ENCODE measurements at regions not wholly inside any gene's neighbourhood (a gene's known extent, or its start where the extent isn't known, plus 50 kb on each side); places are given as distances from the start of the nearest gene placed in this dataset.
"Not testable (repeated sequence)": the region's sequence is repeated elsewhere in the genome, so short reads cannot be mapped to it uniquely, and the experiment has no call there.

DNA sequence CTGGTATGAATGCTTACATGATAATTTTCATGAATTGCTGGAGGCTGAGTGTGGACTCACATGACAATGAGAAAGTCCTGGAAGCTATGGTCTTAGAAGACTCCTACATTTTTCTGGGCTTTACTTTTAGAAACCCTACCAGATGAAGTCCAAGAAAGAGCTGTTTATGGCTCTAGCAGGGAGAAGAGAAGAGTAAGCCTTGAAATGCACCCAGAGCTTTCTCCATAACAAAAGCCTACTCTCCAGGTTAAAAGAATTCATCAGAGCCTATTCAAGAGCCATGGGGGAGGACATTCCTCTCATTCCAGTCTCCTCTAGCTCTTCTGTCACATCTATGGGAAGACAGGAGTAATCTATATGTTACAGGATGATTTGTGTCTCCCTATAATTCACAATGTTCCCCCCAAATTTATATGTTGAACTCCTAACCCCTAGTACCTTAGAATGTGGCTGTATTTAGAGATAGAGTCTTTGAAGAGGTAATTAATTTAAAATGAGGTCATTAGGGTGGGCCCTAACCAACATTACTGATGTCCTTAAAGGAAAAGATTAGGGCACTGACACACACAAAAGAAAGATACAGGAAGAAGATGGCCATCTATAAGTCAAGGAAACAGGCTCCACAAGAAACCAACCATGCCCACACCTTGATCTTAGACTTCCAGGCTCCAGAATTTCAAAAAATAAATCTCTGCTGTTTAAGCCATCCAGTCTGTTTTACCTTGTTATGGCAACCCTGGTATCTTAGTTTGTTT lies 193.8 kb upstream of the PTER start:
- no peak overlapping the region for H3K4me3 ChIP-seq (ENCODE audit: low read depth, low read length)
- DNase-seq (ENCODE audit: low read depth, low spot score), result no peak
- TF ChIP-seq, protein P1, sequence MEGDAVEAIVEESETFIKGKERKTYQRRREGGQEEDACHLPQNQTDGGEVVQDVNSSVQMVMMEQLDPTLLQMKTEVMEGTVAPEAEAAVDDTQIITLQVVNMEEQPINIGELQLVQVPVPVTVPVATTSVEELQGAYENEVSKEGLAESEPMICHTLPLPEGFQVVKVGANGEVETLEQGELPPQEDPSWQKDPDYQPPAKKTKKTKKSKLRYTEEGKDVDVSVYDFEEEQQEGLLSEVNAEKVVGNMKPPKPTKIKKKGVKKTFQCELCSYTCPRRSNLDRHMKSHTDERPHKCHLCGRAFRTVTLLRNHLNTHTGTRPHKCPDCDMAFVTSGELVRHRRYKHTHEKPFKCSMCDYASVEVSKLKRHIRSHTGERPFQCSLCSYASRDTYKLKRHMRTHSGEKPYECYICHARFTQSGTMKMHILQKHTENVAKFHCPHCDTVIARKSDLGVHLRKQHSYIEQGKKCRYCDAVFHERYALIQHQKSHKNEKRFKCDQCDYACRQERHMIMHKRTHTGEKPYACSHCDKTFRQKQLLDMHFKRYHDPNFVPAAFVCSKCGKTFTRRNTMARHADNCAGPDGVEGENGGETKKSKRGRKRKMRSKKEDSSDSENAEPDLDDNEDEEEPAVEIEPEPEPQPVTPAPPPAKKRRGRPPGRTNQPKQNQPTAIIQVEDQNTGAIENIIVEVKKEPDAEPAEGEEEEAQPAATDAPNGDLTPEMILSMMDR (IDR thresholded peaks at IDR 0.05; ENCODE audit: low read depth, low read length), result no peak
- in situ Hi-C loops (cut with HindIII; ENCODE audit: low sequenced_read_pairs), result no loop called here

DNA sequence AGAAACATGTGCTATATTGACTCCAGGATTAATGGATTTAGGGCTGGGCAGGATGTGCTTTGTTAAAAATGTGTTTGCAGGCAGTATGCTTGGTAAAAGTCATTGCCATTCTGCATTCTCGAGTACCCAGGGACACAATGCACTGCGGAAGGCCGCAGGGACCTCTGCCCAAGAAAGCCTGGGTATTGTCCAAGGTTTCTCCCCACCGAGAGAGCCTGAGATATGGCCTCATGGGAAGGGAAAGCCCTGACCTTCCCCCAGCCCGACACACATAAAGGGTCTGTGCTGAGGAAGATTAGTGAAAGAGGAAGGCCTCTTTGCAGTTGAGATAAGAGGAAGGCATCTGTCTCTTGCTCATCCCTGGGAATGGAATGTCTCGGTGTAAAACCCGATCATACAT lies 186.7 kb upstream of the PTER start:
- in situ Hi-C loops (cut with HindIII; ENCODE audit: low sequenced_read_pairs); H3K4me3 ChIP-seq (ENCODE audit: low read depth, low read length); DNase-seq (ENCODE audit: low read depth, low spot score): not testable (repeated sequence)

DNA sequence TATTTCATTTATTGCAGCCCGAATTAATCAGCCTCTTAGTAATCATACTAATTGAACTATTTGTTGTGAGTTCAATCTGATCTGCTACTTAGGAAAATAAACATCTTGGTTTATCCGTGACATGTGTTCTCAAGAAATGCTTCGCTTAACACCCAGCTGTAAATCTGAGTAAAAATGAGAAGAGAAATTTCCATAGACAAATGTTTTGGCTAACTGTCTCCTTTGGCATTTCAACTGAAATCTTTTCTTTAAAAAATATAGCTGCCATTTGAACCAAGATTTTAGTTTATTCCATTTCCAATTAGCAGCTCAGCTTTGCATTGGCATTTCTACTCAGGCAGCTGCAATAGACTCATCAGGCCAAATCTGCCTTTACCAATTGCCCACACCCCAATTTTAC lies 180.5 kb upstream of the PTER start:
- TF ChIP-seq, protein P1 (IDR thresholded peaks at IDR 0.05; ENCODE audit: low read depth, low read length), result no peak
- no peak overlapping the region for H3K4me3 ChIP-seq (ENCODE audit: low read depth, low read length)
- DNase-seq (ENCODE audit: low read depth, low spot score), result no peak
- in situ Hi-C loops (cut with HindIII; ENCODE audit: low sequenced_read_pairs), result no loop called here

DNA sequence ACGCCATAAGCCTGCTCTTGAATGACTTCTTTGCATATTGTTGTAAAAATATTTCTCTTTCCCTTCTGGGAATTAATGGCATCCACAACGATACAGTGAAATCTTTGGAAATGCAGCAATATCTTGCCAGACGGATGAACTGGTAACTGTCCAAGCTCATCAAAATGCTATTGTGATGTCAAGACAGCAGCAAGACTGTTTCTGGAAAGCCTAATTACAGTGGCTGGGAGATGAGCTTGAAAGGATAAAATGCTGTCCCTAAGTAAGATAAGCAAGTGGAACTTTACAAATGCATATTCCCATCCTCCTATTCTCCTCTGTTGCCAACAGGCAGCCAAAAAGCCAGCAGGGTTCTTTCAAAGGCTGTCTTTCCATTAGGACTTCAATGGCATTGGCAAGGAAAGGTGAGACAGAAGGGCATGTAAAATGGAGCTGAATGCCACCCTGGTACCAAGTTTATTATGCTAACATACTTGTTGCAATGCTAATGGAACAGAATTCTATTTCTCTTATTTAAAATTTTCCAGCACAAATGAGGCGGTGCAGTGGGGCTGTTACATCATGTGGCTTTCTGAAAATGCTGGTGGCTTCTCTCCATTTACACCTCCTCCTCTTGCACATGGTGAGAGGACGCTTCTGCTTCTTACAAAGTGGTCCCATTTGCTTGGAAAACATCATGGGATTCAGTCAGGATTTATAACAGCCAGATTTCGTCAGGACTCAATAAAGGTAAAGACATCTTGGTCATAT lies 178.3 kb upstream of the PTER start:
- in situ Hi-C loops (cut with HindIII; ENCODE audit: low sequenced_read_pairs), result no loop called here
- TF ChIP-seq, protein P1 (IDR thresholded peaks at IDR 0.05; ENCODE audit: low read depth, low read length), result no peak
- no peak for DNase-seq (ENCODE audit: low read depth, low spot score)
- no peak overlapping the region for H3K4me3 ChIP-seq (ENCODE audit: low read depth, low read length)

DNA sequence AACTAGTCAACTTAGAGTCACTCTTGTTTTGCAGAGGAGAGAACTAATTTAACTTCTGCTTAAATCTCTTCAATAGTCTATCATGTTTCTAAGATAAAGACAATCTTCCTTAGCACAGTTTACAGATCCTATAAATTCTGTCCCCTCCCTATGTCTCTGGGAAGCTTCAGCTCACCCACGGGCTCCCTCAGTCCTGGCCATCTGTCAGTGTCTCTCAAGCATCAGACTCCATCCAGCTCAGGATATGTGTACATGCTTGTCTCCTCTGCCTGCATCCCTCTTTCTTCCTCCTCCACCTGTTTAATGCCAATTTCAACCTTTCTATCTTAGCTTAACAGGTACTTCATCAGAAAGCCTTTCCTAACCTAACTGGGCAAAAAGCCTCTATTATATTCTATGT lies 177.1 kb upstream of the PTER start:
- no peak overlapping the region for H3K4me3 ChIP-seq (ENCODE audit: low read depth, low read length)
- no peak for DNase-seq (ENCODE audit: low read depth, low spot score)
- in situ Hi-C loops (cut with HindIII; ENCODE audit: low sequenced_read_pairs), result no loop called here
- TF ChIP-seq, protein P1 (IDR thresholded peaks at IDR 0.05; ENCODE audit: low read depth, low read length), result no peak

DNA sequence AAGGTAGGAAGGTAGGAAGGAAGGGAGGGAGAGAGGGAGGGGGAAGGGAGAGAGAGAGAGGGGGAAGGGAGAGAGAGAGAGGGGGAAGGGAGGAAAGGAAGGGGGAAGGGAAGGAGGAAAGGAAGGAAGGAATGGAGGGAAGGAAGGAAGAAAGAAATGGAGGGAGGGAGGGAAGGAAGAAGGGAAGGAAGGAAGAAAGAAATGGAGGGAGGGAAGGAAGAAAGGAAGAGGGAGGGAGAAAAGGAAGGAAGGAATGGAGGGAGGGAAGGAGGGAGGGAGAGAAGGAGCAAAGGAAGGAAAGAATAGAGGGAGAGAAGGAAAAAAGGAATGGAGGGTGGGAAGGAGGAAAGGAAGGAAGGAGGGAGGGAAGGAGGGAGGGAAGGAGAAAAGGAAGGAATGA lies 176.4 kb upstream of the PTER start:
- TF ChIP-seq, protein P1 (IDR thresholded peaks at IDR 0.05; ENCODE audit: low read depth, low read length), result no peak
- in situ Hi-C loops (cut with HindIII; ENCODE audit: low sequenced_read_pairs), result no loop called here
- DNase-seq (ENCODE audit: low read depth, low spot score), result no peak
- H3K4me3 ChIP-seq (ENCODE audit: low read depth, low read length), result no peak overlapping the region

DNA sequence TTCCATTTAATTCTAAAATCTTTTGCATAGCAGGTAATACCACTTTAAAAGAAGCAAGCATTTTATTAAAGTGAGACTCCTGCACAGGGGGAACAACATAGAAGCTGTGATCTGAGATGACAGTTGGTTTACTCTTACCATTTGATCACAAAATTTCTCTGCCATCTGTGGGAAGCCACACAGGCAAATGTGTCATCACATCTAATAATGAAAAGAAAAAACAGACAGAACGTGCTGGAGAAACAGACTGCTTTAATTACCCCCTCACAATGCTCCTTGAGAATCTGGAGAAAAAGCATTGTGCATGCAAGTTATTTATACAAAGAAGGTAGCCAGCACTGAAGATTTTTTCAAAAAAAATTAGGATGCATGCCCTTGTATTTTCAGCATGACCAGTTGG lies 165.2 kb upstream of the PTER start:
- TF ChIP-seq, protein P1 (IDR thresholded peaks at IDR 0.05; ENCODE audit: low read depth, low read length), result no peak
- DNase-seq (ENCODE audit: low read depth, low spot score), result no peak
- H3K4me3 ChIP-seq (ENCODE audit: low read depth, low read length), result no peak overlapping the region
- in situ Hi-C loops (cut with HindIII; ENCODE audit: low sequenced_read_pairs), result no loop called here
